T-helper 17 cell (primary cell): ENCODE measurements at regions not wholly inside any gene's neighbourhood (a gene's known extent, or its start where the extent isn't known, plus 50 kb on each side); places are given as distances from the start of the nearest gene placed in this dataset.
"Not testable (repeated sequence)": the region's sequence is repeated elsewhere in the genome, so short reads cannot be mapped to it uniquely, and the experiment has no call there.

Experiments
- ATAC-seq: fragments of 150-1000 bp; cut with Tn5 transposase; 2 replicates; pipeline ENCODE4 v1.10.0; 2021; ENCODE audit warnings: mild to moderate bottlenecking, moderate library complexity
- DNase-seq, 3 donors: peaks; one replicate each; pipeline versions ENCODE4 v3.0.0 to v3.0.0-alpha.2; 2020 to 2021
- H3K9me3 ChIP-seq: one replicate; pipeline ENCODE4 v1.7.0; 2013; ENCODE audit warnings: low read length, mild to moderate bottlenecking; ENCODE audit not compliant: control insufficient read depth, poor library complexity, severe bottlenecking
- H3K27ac Mint-ChIP-seq: one replicate; pipeline ENCODE4 v1.8.0; 2022; ENCODE audit warnings: mild to moderate bottlenecking, moderate library complexity, mixed read lengths
- H3K27me3 Mint-ChIP-seq: one replicate; pipeline ENCODE4 v1.8.0; 2022; ENCODE audit warnings: mixed read lengths
- H3K36me3 Mint-ChIP-seq: one replicate; pipeline ENCODE4 v1.8.0; 2022; ENCODE audit warnings: low read depth, mixed read lengths
- H3K4me1 Mint-ChIP-seq: one replicate; pipeline ENCODE4 v1.8.0; 2022; ENCODE audit warnings: mild to moderate bottlenecking, mixed read lengths
- H3K4me3 Mint-ChIP-seq: one replicate; pipeline ENCODE4 v1.8.0; 2022; ENCODE audit warnings: mild to moderate bottlenecking, moderate library complexity, mixed read lengths

DNA sequence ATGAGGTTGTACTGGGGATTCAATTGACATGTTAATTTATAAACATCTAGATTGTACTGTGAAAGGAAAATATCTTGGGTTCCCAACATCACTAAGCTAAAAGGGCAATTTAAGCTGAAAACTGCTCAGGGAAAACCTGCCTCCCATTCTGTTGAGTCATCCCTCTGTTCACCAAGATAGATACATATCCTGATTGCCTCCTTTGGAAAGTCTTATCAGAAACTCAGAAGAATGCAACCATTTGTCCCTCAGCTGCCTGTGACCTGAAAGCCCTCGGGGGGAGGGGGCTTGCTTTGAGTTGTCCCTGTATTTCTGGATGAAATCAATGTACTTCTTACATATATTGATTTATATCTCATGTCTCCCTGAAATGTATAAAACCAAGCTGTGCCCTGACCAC lies 187.0 kb upstream of the ETV3 start:
- ATAC-seq (no peak), DNase-seq (no peak)
- Mint-ChIP-seq H3K27ac (no peak overlapping the region), H3K4me1 (no peaks in the 10 kb centered on the region), H3K27me3 (peaks cover 22% of the 10 kb centered on the region), H3K4me3 (no peak overlapping the region), H3K36me3 (no peaks in the 10 kb centered on the region)
- no peaks in the 10 kb centered on the region for H3K9me3 ChIP-seq

DNA sequence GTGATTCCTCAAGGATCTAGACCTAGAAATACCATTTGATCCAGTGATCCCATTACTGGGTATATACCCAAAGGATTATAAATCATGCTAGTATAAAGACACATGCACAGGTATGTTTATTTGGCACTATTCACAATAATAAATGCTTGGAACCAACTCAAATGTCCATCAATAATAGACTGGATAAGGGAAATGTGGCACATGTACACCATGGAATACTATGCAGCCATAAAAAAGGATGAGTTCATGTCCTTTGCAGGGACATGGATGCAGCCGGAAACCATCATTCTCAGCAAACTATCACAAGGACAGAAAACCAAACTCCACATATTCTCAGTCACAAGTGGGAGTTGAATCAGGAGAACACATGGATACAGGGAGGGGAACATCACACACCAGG lies 183.8 kb upstream of the ETV3 start:
- ATAC-seq, DNase-seq, H3K9me3 ChIP-seq, H3K4me3 Mint-ChIP-seq, H3K36me3 Mint-ChIP-seq, H3K27ac Mint-ChIP-seq, H3K4me1 Mint-ChIP-seq: not testable (repeated sequence)
- peaks cover 22% of the 10 kb centered on the region for H3K27me3 Mint-ChIP-seq

DNA sequence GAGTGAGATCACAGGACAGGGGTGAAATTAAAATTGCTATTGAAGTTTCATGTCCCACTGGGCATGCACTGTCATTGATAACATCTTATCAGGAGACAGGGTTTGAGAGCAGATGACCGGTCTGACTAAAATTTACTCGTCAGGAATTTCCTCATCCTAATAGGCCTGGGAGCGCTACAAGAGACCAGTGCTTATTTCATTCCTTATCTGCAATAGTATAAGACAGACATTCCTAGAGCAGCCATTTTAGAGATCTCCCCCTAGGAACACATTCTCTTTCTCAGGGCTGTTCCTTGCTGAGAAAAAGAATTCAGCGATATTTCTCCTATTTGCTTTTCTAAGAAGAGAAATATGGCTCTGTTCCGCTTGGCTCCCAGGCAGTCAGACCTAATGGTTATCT lies 181.4 kb upstream of the ETV3 start:
- Mint-ChIP-seq H3K4me1 (no peaks in the 10 kb centered on the region), H3K4me3 (no peak overlapping the region), H3K27ac (no peak overlapping the region), H3K36me3 (no peaks in the 10 kb centered on the region), H3K27me3 (peaks cover 4% of the 10 kb centered on the region)
- H3K9me3 ChIP-seq, result no peaks in the 10 kb centered on the region
- ATAC-seq (no peak), DNase-seq (no peak)

DNA sequence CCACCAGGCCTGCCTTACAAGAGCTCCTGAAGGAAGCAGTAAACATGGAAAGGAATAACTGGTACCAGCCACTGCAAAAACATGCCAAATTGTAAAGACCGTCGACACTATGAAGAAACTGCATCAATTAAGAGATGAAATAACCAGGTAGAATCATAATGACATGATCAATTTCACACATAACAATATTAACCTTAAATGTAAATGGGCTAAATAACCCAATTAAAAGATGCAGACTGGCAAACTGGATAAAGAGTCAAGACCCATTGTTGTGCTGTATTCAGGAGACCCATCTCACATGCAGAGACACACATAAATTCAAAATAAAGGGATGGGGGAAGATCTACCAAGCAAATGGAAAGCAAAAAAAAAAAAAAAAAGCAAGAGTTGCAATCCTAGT lies 179.0 kb upstream of the ETV3 start:
- peaks cover 17% of the 10 kb centered on the region for H3K27me3 Mint-ChIP-seq
- not testable (repeated sequence) for H3K4me3 Mint-ChIP-seq, H3K4me1 Mint-ChIP-seq, DNase-seq, ATAC-seq, H3K9me3 ChIP-seq, H3K36me3 Mint-ChIP-seq, H3K27ac Mint-ChIP-seq

DNA sequence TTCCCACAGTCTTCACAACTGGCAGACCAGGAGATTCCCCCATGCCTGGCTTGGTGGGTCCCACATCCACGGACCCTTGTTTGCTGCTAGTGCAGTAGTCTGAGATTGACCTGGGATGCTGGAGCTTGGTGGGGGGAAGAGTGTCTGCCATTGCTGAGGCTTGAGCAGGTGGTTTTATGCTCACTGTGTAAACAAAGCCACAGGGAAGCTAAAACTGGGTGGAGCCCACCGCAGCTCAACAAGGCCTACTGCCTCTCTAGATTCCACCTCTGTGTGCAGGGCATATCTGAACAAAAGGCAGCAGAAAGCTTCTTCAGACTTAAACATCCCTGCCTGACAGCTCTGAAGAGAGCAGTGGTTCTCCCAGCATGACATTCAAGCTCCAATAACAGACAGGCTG lies 177.3 kb upstream of the ETV3 start:
- ATAC-seq, result no peak
- H3K4me1 Mint-ChIP-seq, result no peaks in the 10 kb centered on the region
- no peak for DNase-seq
- no peak overlapping the region for H3K4me3 Mint-ChIP-seq
- H3K27ac Mint-ChIP-seq, result no peak overlapping the region
- H3K36me3 Mint-ChIP-seq, result no peaks in the 10 kb centered on the region
- H3K27me3 Mint-ChIP-seq, result peaks cover 32% of the 10 kb centered on the region
- no peaks in the 10 kb centered on the region for H3K9me3 ChIP-seq

DNA sequence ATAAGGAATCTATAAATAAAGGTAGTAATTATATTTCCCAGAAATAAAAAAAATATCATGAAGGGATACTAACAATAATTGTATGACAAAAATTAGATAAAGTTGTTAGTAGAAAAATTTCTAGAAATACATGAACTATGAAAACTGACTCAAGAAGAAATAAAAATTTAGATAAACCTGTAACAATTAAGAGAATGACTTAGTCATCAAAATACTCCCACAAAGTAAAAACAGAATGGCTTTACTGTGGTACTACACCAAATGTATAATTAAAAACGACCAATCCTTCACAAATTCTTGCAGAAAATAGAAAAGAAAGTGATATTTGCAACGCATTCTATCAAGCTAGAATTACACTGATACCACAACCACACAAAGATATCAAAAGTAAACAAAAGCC lies 176.2 kb upstream of the ETV3 start:
- H3K9me3 ChIP-seq, result no peaks in the 10 kb centered on the region
- no peak overlapping the region for H3K27ac Mint-ChIP-seq
- ATAC-seq, result no peak
- DNase-seq, result no peak
- no peak overlapping the region for H3K4me3 Mint-ChIP-seq
- H3K36me3 Mint-ChIP-seq, result no peaks in the 10 kb centered on the region
- H3K4me1 Mint-ChIP-seq, result no peaks in the 10 kb centered on the region
- peaks cover 43% of the 10 kb centered on the region for H3K27me3 Mint-ChIP-seq

DNA sequence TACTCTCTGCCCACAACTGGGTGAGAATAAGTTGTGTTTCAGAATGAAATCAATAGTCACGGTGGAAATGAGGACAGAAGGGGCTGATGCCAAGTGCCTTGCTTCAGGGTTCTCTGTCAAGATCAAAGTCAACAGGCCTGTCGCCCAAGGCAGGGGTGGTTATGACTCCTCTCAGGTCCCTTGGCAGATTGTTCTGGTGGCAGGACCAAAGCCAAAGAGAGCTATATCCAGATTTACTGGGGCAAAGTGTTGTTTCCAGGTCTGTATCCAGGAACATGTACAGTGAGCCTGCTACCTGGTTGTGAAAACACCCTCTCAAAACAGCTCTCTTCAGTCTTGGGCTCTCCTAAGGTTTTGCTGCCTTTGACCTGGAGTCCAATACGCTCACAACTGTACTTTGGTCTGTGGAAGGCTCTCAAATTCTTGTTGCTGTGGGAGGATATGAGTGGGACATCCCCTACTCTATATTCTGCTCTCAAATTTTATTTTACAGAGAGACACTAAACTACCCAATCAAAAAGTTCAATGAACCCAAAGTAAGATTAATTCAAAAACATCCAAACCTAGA lies 175.1 kb upstream of the ETV3 start:
- Mint-ChIP-seq H3K36me3 (no peaks in the 10 kb centered on the region), H3K27me3 (peaks cover 48% of the 10 kb centered on the region), H3K27ac (no peak overlapping the region), H3K4me3 (no peak overlapping the region), H3K4me1 (peaks cover 3% of the 10 kb centered on the region)
- ATAC-seq, result no peak
- no peak for DNase-seq
- H3K9me3 ChIP-seq, result no peaks in the 10 kb centered on the region

DNA sequence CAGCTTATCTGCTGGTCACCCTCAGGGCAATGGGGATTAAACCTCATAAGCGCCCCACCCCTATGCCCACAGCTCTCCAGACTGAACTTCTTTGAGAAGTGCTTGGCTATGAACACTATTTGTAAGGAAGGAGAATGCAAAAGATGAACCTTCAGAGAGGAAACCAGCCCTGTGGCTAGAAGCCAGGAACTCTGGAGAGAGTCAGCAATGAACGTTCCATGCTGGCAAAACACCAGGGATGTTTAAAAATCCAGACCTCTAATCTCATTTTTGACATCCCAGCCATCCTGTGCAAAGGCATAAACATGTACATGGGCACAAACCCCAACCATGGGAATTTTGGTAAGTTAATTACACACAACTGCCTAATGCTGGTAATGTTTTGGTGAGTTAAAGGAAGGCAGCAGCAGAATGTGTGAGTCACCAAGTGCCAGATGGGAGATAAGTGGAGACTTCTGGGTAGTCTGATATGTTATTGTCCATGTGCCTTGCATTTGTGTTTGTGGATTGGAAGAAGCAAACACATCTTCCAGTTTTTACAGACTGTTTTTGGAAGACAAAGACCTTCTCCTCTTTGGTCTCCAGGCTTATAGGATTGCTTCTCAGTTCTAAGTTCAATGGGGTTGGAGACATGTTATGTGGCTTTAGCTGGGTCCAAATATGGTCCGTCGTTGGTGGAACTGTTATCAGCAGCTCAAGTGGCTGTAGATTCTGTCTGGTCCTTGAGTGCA lies 174.1 kb upstream of the ETV3 start:
- no peaks in the 10 kb centered on the region for H3K9me3 ChIP-seq
- DNase-seq (no peak), ATAC-seq (no peak)
- Mint-ChIP-seq H3K27ac (no peak overlapping the region), H3K4me1 (peaks cover 3% of the 10 kb centered on the region), H3K27me3 (peaks cover 51% of the 10 kb centered on the region), H3K4me3 (no peak overlapping the region), H3K36me3 (no peaks in the 10 kb centered on the region)

DNA sequence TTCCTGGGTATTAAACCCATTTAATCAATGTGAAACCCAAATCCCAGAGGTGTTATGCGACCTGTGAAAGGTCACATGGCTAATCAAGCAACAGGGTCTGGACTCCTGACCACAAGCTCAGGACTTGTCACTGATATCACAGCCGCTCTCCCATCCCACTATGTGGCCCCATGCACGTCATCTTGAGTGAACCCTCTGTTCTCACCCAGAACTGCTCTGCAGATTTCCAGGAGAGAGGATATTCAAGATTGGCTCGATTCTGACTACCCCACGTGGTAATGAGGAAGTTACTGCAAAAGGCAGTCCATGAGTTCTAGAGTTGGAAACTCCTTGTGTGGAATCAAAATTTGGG lies 173.5 kb upstream of the ETV3 start:
- H3K27me3 Mint-ChIP-seq, result peaks cover 54% of the 10 kb centered on the region
- no peak overlapping the region for H3K27ac Mint-ChIP-seq
- no peaks in the 10 kb centered on the region for H3K9me3 ChIP-seq
- H3K36me3 Mint-ChIP-seq, result no peaks in the 10 kb centered on the region
- peaks cover 3% of the 10 kb centered on the region for H3K4me1 Mint-ChIP-seq
- ATAC-seq (no peak), DNase-seq (no peak)
- H3K4me3 Mint-ChIP-seq, result no peak overlapping the region

DNA sequence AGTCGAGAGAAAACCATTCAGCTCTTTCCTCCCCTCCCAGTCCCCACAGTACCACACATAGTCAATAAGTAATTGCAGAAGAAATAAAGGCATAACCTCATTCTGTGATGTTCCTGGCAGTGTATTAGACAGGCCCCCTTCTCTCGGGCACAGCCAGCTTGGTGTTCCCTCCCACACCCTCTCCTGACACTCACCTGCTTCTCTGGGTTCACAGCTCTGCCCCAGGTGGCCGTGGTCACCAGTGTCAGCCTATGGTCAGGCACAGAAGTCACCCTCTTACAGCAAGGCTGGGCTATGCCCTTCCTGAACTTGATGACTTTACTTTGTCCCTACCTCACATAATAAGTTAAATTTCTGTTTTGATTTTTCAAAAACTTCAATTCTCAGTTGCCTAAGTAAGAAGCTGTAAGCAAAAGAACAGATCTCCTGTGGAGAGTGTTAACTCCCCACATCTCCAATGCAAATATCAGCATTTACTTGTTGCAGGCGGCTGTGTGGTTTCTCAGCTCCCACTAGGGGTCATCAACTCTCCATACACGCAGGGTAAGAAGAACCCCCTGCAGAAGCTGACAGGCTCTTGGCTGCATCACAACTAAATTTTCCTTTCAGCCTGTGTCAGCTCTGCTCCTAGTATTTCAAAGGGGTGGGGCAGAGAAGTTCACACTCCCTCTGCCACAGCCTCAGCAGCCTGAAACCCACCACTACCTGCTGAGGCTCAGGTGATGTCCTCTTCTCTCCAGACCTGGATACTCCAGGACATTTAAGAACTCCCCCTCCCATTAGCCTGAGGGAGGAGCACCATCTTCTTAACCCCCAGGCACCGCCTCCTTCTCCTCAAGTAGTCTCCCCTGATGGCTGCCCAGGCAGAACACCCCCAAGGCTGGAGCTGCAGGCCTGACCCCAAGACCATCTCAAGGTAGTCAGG lies 172.9 kb upstream of the ETV3 start:
- ATAC-seq, H3K27ac Mint-ChIP-seq, H3K4me1 Mint-ChIP-seq, H3K4me3 Mint-ChIP-seq, H3K36me3 Mint-ChIP-seq, H3K9me3 ChIP-seq, DNase-seq: not testable (repeated sequence)
- peaks cover 58% of the 10 kb centered on the region for H3K27me3 Mint-ChIP-seq

DNA sequence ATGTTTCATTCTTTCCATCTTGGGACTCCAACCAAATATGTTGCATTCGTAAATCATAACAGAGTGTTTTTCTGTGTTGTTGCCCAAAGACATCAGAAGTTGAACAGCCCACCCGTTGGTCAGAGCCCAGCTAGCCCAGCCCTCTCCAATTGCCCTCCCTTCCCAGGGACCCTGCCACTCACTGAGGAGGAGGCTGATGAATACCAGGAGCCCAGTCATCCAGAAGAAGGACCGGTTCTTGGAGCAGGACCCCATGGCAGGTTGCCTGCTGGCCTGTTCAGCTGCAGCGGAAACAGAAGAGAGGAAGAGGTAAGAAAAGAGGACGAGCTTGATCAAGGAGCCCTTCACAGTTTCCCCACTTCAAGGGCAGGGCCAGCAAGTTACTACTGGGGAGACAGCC lies 172.2 kb upstream of the ETV3 start:
- peaks cover 58% of the 10 kb centered on the region for H3K27me3 Mint-ChIP-seq
- H3K4me3 Mint-ChIP-seq, result no peak overlapping the region
- no peak for ATAC-seq

DNA sequence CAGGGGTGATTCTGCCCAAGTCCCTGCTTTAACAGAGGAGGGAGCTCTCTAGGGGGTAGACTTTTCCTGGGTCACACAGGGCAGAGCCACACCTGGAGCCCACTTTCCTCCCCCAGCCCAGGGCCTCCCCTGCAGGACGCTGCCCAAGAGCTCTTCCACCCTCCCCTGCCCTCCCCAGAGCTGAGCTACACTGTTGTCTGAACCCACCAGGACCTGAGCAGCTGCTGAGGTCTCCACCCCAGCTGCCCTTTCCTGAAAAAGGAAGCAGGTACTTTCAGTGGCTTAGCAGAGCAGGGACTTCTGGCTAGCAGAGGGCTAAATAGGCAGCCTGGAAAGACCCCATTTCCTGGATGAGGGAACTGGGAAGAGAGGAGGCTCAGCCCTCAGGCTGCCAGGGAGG lies 169.3 kb upstream of the ETV3 start:
- Mint-ChIP-seq H3K27ac (no peak overlapping the region), H3K4me3 (no peak overlapping the region), H3K36me3 (no peaks in the 10 kb centered on the region), H3K4me1 (peaks cover 3% of the 10 kb centered on the region), H3K27me3 (peaks cover 51% of the 10 kb centered on the region)
- H3K9me3 ChIP-seq, result no peaks in the 10 kb centered on the region
- DNase-seq, result no peak
- no peak for ATAC-seq

More for the DNA sequence above, 172.2 kb upstream of the ETV3 start:
- Mint-ChIP-seq H3K27ac (no peak overlapping the region), H3K36me3 (no peaks in the 10 kb centered on the region), H3K4me1 (peaks cover 3% of the 10 kb centered on the region)
- no peak for DNase-seq
- no peaks in the 10 kb centered on the region for H3K9me3 ChIP-seq

DNA sequence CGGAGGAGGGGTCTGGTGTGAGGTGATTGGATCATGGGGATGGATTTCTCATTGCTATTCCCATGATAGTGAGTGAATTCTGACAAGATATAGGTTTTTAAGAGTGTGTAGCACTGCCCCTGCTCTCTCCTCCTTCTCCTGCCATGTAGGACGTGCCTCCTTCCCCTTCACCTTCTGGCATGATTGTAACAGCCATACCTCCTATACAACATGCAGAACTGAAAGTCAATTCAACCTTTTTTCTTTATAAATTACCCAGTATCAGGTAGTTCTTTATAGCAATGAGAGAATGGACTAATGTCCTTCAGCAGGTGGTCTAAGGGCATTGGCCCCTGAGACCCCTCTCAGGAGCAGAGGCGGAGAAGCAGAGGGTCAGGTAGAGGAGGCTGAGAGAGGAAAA lies 168.7 kb upstream of the ETV3 start:
- H3K4me1 Mint-ChIP-seq, result peaks cover 3% of the 10 kb centered on the region
- no peak overlapping the region for H3K4me3 Mint-ChIP-seq
- H3K9me3 ChIP-seq, result no peaks in the 10 kb centered on the region
- no peaks in the 10 kb centered on the region for H3K36me3 Mint-ChIP-seq
- peaks cover 46% of the 10 kb centered on the region for H3K27me3 Mint-ChIP-seq
- no peak for ATAC-seq
- DNase-seq, result no peak
- H3K27ac Mint-ChIP-seq, result no peak overlapping the region
